H1 (cell line): ENCODE measurements at regions not wholly inside any gene's neighbourhood (a gene's known extent, or its start where the extent isn't known, plus 50 kb on each side); places are given as distances from the start of the nearest gene placed in this dataset.

Experiments used
- ASH2L ChIP-seq: fragments of 200-600, 300-600 bp; sonication (generic); IDR thresholded peaks from one replicate; pipeline ENCODE4 v1.7.1; 2017; ENCODE audit warnings: low read length
- ATF3 ChIP-seq: IDR thresholded peaks from 2 replicates; pipeline ENCODE4 v1.6.1; 2011; ENCODE audit warnings: low read depth, mild to moderate bottlenecking, low read length; ENCODE audit not compliant: insufficient read depth
- CEBPB ChIP-seq: IDR thresholded peaks from 2 replicates; pipeline ENCODE4 v1.6.1; 2012; ENCODE audit warnings: low read depth, low read length
- CHD1 ChIP-seq: IDR thresholded peaks from 2 replicates; pipeline ENCODE4 v1.6.1; 2012; ENCODE audit warnings: low read depth, low read length, improper control_type of control experiment
- CHD2 ChIP-seq: IDR thresholded peaks from 2 replicates; pipeline ENCODE4 v1.6.1; 2012; ENCODE audit warnings: low read length, improper control_type of control experiment
- CHD7 ChIP-seq: fragments of 300-600 bp; sonication (generic); IDR thresholded peaks from 2 replicates; pipeline ENCODE4 v1.7.1; 2012; ENCODE audit warnings: low read length, moderate library complexity, mild to moderate bottlenecking, inconsistent platforms; ENCODE audit not compliant: insufficient replicate concordance
- EGR1 ChIP-seq: IDR thresholded peaks from 2 replicates; pipeline ENCODE4 v1.6.1; 2011; ENCODE audit warnings: low read depth, low read length, borderline replicate concordance
- EZH2 ChIP-seq: fragments of 200-600 bp; sonication (generic); IDR thresholded peaks from 2 replicates; pipeline ENCODE4 v1.7.1; 2012; ENCODE audit warnings: low read depth, mild to moderate bottlenecking, moderate library complexity, low read length, inconsistent platforms; ENCODE audit not compliant: severe bottlenecking
- POLR2A ChIP-seq, 2 experiments: IDR thresholded peaks; 1 replicate in 1 of 2; 2 replicates in 1 of 2; pipeline ENCODE4 v1.6.1; 2011; ENCODE audit warnings: low read depth in 2 of 2, low read length in 2 of 2, mild to moderate bottlenecking in 2 of 2; ENCODE audit errors: control extremely low read depth in 1 of 2
- RBBP5 ChIP-seq: IDR thresholded peaks from 2 replicates; pipeline ENCODE4 v1.7.1; 2012; ENCODE audit warnings: low read depth, mild to moderate bottlenecking, inconsistent platforms, low read length, moderate library complexity, borderline replicate concordance
- TAF7 ChIP-seq: optimal IDR thresholded peaks from 2 replicates; pipeline ENCODE3; 2011; ENCODE audit warnings: low read depth, mild to moderate bottlenecking, inconsistent platforms, low read length, moderate library complexity, borderline replicate concordance

- TF ChIP-seq CHD7 (no peak), RBBP5 (no peak), POLR2A (IDR thresholded peaks at IDR 0.05; ENCODE audit: control extremely low read depth in 1 of 2, low read depth in 2 of 2, low read length in 2 of 2) (no peak), TAF7 (no peak), CEBPB (no peak), ATF3 (no peak), EGR1 (no peak), CHD2 (no peak), EZH2 (no peak), CHD1 (no peak), ASH2L (no peak)
Observed at GRCh38 chr2:215238485-215239098, 73.3 kb upstream of the ATIC start (continued).
